NCI-H2171 (cell line): ENCODE measurements at regions not wholly inside any gene's neighbourhood (a gene's known extent, or its start where the extent isn't known, plus 50 kb on each side); places are given as distances from the start of the nearest gene placed in this dataset.
"Not testable (repeated sequence)": the region's sequence is repeated elsewhere in the genome, so short reads cannot be mapped to it uniquely, and the experiment has no call there.

ENCODE experiments used
- DNase-seq: peaks from one replicate; lab custom pipeline; 2025; lab: John Stamatoyannopoulos, UW

- DNase-seq = no peak
These were observed 115.0 kb downstream of the ADAM29 start for GRCh38 chr4:175033162-175033561.

DNA sequence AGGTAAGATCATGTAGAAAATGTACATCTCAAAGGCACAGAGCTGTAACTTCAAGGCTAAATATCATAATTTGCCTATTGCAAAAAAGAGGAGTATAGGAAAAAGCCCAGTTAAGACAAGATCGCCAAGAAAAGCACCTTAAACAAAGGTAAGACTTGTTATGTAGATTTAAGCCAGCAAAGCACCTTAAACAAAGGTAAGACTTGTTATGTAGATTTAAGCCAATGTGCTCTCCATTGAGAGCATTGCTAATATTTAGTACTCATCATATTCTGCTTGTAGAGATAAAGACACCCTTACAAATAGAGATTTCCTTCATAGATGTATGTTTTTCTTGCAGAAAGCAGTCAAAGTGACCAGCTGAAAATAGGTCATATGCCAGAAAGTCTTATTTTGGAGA lies 115.8 kb downstream of the ADAM29 start:
- DNase-seq = no peak

DNA sequence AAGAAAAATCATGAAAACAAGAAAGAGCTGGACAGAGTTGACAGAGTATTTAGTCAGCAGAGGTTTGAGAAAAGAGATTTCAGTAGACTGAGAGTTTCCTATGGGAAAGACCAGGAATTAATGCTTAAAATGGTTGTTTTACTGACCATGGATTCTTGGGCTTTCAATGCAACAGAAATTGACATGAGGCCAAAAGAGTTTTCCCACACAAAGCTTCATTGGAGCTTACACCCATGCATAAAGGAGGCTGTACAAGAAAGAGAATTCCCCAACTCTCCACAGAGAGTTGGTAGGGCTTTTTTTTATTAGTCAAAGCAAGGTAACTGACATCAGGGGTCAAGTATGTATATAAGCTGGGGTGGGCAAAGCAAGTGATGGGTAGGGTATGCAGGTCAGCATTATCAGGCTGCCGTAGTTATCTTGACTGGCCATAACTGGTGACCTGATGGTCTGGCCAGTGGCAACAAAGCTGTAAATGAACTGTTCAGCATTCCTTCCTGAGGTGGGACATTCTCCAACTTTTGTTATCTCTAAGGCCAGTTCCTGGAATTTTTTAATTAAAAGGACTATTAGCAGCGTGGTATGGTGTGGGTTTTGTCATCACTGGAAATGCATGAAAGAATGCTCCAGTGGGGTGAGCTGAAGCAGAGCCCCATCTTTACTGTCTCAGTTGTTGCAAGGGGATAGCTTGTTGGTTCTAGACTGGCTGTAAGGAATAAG lies 117.0 kb downstream of the ADAM29 start:
- DNase-seq = no peak

DNA sequence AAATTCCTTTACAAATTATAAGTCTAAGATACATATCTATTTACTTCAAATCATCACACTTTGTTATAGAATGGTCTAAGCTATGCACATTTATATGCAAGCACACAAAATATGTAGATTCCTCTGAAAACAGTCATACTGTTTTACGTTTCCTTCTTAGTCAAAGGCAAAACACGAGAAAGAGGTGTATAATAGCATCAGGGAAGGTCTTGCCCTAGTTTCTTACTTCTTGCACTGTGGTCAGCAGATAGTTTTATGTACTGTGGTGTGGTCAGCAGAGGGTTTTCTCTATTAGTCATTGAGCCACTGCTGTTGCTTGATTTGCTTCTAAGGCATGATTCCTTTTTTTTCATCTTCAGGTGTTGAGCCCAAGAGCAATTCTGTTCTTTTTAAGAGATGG lies 117.7 kb downstream of the ADAM29 start:
- DNase-seq = no peak

- DNase-seq = no peak
These were observed 130.1 kb downstream of the ADAM29 start for GRCh38 chr4:175048111-175048784.

DNA sequence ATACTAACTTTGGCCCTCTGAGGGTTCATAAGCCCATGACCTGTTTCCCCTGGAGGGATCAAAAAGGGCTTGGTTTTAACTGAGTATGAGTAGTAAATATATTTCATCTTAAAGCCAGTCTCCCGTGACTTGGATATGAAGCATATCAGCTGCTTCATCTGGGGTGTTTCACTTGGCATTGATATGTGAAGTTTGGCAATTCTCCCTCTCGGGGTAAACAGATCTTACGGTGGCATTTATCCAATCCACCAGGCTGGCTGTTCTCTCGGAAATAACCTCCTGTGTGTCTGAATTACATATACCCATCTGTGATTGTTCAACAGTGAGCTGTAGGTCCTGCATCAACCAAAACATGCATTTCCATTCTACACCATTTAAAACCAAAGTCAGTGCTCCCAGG lies 130.7 kb downstream of the ADAM29 start:
- DNase-seq = no peak

- no peak for DNase-seq
These were observed 133.8 kb downstream of the ADAM29 start for GRCh38 chr4:175051974-175052373.

- no peak for DNase-seq
These were observed 136.8 kb downstream of the ADAM29 start for GRCh38 chr4:175054980-175055379.

DNA sequence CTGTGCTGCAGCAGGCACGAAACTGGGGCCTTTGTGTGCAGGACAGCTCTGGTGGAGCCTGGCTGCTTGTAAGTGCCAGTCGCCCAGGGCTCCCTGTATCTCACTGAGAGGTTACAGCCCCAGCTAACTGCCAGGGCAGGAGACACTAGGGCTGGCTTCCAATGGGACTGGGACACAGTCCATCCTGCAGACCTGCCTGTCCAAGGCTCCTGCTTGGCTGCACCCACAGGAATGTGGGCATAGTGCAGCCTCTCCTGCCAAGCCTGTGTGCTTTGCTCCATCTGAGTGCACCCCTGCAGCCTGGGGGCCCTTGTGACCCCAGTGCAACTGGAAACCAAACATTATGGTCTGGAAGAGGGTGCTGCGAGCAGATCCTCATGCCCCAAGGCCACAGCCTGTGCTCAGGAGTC lies 144.0 kb downstream of the ADAM29 start:
- no peak for DNase-seq

DNA sequence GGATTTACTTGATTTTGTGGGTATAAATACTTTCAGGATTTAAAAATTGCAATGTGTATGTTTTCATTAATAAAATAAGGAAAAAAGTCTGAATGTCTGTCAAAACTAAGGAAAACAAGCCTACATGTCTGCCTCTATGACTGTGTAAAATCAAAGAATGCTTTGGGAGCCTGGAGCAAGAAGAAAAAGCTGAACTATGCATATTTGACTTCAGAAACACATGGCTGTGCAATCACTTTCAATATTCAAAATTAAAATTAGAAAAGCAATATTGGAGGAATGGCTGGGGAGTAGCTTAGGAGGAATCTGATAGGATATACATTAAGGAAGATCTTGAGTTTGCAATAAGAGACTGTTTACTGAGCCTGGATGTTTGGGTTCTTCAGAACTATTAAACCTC lies 147.1 kb downstream of the ADAM29 start:
- DNase-seq = no peak

- DNase-seq = no peak
These were observed 148.9 kb downstream of the ADAM29 start for GRCh38 chr4:175066923-175067627.

DNA sequence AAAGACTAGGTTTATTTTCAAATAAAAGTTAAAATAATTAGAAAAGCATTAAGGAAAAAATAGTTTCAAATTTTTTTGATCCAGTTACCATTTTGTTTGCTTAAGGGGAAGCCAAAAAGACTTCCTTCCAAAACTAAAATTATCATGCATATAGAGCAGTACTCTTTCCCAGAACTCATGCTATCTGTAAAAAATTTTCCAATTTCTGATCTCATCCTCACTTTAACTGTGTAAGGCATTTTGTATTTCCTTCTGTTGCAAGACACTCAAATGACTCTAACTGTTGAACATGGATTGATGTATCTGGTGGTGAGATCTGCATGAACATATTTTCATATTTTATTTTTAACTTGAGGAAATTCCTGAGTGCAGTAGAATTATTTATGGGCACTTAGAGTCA lies 150.1 kb downstream of the ADAM29 start:
- DNase-seq = no peak

DNA sequence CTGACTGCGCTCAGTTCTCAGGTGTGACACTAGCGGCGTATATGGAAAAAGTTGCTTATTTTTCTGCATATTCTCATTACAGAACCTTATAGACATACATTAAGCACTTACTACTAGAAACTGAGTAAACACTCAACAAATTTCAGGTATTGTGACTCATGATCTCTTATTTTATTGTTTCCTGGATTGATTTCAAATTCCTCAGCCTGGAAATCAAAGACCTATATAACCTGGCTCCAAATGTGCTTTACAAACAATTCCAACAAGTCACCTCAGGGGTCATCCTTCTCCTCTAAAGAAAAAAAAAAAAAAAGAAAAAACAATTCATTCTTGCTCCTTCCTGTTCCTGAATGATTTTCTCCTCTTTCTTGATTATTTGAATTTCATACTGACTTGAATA lies 152.3 kb downstream of the ADAM29 start:
- DNase-seq = no peak

DNA sequence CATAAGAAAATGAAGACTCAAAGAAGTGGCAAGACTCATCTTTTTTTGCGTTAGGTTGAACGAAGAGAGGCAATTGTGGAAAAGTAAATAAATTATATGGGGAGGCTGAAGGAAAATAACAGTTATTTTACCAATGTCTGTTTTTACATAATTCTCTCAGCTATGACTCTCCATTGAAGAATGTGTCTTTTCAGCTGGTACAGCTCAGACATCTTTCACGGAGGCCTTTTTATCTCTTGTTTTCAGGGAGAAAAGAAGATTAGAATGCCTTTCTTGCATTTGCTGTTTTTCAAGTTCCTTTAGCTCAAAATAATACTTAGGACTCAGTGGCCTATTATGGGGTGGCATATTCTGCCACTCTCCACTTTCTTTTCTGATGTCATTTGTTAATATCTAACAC lies 153.0 kb downstream of the ADAM29 start:
- no peak for DNase-seq

GRCh38 chr4:175087145-175087544 lies 169.0 kb downstream of the ADAM29 start:
- no peak for DNase-seq

DNA sequence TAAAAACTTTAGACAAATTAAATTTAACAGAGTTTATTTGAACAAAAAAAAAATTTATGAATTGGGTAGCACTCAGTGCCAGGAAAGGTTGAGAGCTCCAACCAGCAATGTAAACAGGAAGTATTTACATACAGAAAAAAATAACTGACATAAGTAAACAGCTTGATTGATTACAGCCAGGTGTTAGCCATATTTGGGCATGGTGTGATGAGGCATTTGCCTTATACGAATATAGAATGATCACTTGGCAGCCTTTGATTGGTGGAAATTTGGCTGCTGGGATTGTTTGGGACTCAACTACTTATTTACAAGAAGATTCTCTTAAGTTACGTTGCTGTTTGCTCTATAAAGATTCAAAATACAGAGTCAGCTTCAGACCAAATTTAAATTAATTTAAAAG lies 172.0 kb downstream of the ADAM29 start:
- DNase-seq = no peak

GRCh38 chr4:175091649-175092048 lies 173.5 kb downstream of the ADAM29 start:
- no peak for DNase-seq

GRCh38 chr4:175092114-175092513 lies 174.0 kb downstream of the ADAM29 start:
- no peak for DNase-seq

DNA sequence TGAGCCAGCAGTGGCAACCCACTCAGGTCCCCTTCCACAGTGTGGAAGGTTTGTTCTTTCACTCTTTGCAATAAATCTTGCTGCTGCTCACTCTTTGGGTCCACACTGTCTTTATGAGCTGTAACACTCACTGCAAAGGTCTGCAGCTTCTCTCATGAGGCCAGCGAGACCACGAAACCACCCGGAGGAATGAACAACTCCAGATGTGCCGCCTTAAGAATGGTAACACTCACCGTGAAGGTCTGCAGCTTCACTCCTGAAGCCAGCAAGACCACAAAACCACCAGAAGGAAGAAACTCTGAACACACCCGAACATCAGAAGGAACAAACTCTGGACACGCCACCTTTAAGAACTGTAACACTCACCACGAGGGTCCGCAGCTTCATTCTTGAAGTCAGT lies 174.9 kb downstream of the ADAM29 start:
- DNase-seq = not testable (repeated sequence)

DNA sequence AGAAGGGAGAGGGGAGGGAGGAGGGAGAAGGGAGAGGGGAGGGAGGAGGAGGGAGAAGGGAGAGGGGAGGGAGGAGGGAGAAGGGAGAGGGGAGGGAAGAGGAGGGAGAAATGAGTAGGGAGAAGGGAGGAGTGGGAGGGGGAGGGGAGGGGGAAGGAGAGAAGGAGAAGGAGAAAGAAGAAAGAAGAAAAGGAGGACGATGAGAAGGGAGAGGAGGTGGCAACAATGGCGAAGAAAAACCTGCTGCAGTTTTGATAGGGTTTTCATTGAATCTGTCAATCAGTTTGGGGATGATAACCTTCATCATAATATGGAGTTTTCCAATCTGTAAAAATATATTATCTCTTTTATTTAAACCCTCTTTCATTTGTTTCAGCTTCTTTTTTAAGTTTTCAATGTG lies 185.2 kb downstream of the ADAM29 start:
- no peak for DNase-seq

DNA sequence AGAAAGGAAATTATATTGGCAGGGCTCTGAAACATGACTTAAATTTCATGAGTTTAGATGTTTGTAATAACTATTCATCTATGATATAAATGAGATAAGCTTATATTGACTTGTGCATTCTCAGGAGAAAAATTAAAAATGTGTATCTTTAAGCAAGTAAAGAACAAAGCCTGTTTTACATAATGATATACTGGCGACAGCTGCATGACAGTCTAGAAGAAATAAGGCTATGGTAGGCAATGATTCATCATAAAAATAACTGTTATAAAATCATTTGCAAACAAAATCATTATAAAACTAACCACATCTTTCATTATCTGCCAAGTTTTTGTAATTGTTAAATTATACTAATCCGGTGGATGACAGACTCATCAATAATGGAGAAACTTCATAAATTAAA lies 188.1 kb downstream of the ADAM29 start:
- DNase-seq = no peak

- DNase-seq = no peak
These were observed 191.8 kb downstream of the ADAM29 start for GRCh38 chr4:175109933-175110332.

GRCh38 chr4:175125410-175126068 lies 207.4 kb downstream of the ADAM29 start:
- no peak for DNase-seq
